ENCODE measurements at regions not wholly inside any gene's neighbourhood (a gene's known extent, or its start where the extent isn't known, plus 50 kb on each side); places are given as distances from the start of the nearest gene placed in this dataset.

DNA sequence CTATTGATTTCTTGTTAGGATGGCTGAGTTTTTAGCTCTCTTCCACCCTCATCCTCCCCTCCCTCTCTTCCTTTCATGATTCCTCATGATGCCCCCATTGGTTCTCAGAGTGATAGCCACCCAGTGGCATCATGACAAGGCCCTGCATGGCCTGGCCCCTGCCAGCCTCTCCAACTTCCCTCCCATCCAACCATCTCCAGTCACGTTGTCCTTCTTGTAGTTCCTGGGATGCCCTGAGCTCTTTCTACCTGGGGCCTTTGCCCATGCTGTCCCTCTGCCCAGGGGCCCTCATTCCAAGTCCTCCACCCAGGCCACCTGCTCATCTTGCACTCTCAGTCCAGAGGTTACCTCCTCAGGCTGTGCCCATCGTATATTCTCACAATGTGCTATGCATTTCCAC lies 247.5 kb downstream of the TFCP2L1 start:
- no peak for DNase-seq

DNA sequence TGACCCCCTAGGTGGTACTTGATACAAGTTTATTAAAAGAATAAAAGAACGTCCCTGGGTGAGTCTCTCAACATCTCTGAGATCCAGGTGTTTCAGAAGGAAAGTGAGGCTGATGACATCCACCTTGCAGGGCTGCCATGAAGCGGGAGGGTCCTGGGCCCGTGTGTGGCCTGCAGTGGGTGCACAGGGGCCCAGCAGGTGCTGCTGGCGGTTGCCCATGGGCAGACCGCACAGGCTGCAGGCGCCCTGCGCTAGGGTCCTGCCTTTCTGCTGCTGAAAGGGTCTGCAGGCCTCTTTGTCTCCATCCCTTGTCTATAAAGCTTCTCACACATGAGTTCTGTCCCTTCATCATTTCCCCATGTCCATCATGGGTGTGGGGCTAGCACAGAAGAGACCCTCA lies 247.0 kb downstream of the TFCP2L1 start:
- no peak for DNase-seq

- no peak for DNase-seq
Measured at GRCh38 chr2:121038431-121038830, 246.6 kb downstream of the TFCP2L1 start.

DNA sequence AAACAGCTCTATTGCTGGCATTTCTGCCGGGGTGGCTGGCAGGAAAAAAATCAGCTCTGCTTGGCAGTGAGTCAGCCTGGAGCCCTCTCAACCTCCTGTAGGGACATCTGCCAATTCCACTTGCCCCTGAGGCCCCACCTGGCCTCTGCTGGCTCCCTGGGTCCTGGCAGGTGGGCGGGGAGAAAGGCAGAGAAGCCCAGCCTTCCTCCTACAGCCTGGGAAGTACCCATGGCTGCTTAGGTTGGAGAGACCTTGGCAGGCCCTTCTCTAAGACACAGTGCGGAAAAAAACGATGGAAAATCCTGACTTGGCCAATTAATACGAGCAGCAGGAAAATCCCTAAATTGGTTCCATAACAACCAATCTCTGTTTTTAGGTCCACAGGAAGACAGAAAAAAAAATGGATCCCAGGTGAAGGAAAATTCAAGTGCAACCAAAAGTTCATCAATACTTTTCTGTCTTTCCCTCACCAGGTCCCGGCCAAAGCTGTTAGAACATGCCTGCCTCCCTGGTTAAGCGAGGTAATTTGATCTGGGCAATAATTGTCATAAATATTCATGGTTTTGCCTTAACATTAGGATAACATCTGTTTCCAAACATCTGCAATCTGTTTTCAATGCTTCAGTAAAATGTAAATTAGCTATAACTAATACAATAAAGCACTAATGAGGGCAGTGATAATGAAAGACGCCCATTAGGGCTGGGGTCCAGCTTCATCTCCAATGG lies 245.9 kb downstream of the TFCP2L1 start:
- DNase-seq: peak; percentile 96

- peak; percentile 65 for DNase-seq
Measured at GRCh38 chr2:121039679-121040078, 245.3 kb downstream of the TFCP2L1 start.

GRCh38 chr2:121041516-121041915 lies 243.5 kb downstream of the TFCP2L1 start:
- DNase-seq: no peak

GRCh38 chr2:121043061-121043826 lies 241.8 kb downstream of the TFCP2L1 start:
- no peak for DNase-seq

- DNase-seq: no peak
Measured at GRCh38 chr2:121043827-121044222, 241.2 kb downstream of the TFCP2L1 start.

- no peak for DNase-seq
Measured at GRCh38 chr2:121044412-121044811, 240.6 kb downstream of the TFCP2L1 start.

GRCh38 chr2:121045245-121045644 lies 239.8 kb downstream of the TFCP2L1 start:
- DNase-seq: no peak

DNA sequence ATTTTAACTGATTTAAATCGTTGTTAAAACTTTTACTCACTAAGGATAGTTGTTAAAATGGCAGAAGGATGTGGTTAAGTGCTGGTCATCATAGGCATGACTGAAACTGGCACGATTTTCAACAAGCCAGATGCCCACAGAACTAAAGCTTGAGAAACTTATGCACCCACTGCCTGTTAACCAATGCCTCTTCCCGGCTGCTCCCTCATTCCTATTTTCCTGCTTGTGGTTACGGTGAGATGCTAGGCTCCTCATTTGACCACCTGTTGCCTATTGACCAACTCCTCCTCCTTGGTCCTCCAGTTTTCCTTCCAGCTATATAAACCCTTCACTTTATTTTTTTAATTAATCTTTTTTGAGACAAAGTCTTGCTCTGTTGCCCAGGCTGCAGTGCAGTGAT lies 238.7 kb downstream of the TFCP2L1 start:
- DNase-seq: no peak

DNA sequence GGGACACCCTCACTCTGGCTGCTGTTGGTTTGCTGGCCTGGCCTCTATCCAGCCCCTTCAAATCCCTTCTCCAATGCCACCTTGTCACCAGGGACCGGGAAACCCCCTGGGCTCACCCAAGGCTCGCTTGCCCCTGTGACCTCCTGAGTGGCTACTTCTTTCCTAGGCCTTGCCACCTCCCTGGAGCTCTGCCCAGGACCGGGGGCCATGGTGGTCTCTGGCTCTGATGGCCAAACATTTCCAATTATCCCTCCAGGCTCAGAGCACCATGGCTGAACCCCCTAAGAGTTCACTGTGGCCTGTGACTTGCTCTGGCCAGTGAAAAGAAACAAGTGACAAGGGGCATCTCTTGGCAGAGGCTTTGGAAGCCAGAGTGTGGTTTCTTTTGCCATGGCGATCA lies 237.6 kb downstream of the TFCP2L1 start:
- no peak for DNase-seq

GRCh38 chr2:121049131-121049530 lies 235.9 kb downstream of the TFCP2L1 start:
- peak; percentile 26 for DNase-seq

GRCh38 chr2:121049950-121050585 lies 234.9 kb downstream of the TFCP2L1 start:
- no peak for DNase-seq

DNA sequence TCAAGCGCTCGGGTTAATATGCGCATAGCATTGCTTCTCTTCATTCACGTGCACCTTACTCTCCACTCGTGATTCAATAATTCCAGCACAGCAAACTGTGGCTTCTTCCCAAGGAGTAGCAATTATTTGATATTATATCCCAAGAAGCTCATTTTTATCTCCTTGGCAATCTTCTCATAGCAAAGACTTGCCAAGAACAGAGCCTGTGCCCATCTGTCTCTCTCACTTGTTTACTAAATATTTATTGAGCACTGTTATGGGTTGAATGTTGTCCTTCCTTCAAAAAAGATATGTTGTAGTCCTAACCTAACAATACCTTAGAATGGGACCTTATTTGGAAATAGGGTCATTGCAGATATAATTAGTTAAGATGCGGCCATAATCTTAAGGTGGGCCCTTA lies 233.7 kb downstream of the TFCP2L1 start:
- no peak for DNase-seq

DNA sequence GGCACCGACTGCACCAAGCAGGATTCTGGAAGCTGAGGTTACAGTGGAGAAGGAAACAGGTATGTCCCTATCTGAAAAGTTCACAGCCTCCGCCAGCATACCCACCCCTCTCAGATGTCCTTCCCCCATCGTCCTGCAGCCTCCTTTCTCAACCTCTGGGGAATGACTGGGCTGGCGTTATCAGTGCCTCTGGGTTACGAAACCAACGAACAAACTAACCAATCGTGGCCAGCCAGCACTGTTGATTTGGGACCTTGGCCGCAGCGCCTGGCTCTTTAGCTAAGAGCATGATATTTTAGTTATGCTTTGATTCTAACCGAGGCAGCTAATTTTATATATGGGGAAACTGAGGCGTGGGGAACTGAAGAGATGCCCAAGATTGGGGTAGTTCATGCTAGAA lies 233.0 kb downstream of the TFCP2L1 start:
- no peak for DNase-seq

- peak; percentile 72 for DNase-seq
Measured at GRCh38 chr2:121052521-121052920, 232.5 kb downstream of the TFCP2L1 start.

- DNase-seq: no peak
Measured at GRCh38 chr2:121055088-121055487, 229.9 kb downstream of the TFCP2L1 start.

GRCh38 chr2:121055501-121055900 lies 229.5 kb downstream of the TFCP2L1 start:
- no peak for DNase-seq

GRCh38 chr2:121058852-121059558 lies 226.0 kb downstream of the TFCP2L1 start:
- no peak for DNase-seq

DNA sequence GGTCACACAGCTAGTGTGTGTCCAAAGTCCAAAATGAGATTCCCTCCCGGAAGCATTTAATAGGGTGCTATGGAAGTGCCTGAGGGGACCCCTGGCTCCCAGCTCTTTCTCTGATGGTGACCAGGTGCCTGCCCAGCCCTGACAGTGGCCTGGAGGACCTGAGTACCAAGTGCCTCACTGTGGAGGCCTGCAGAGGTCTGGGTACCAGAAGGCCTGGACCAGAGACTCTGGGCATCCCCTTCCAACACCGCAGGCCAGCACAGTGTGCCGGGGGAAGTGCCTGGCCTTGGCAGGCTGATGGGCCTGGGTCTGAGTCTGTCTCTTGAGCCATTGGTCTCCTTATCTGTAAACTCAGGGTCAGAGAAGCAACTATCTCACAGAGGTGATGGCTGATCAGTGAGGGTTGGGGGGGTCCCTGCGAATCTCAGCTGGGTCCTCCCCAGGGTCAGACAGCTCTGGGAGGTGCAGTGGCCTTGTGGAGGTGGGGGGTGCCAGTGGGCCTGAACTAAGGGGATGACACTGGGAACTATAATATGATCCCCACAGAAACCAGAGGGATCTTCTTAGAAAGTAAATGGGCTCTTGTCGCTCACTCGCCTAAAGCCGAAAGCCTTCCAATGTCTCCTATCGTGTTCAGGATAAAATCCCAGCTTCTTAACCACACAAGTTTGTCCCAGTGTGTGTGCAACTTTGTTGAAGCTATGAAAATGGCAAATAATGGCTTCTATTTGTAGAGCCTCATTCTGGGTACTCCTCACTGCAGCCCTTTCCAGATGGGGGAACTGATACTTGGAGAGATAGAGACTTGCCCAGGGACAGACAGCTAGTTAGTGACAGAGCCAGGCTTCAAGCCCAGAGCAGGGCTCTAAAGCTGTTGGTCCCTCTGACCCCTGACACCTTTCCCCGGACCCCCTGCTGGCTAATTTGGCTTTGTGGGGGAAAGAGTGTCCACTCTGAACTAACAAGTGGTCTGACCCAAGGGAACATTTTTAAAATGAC lies 225.1 kb downstream of the TFCP2L1 start:
- no peak for DNase-seq

DNA sequence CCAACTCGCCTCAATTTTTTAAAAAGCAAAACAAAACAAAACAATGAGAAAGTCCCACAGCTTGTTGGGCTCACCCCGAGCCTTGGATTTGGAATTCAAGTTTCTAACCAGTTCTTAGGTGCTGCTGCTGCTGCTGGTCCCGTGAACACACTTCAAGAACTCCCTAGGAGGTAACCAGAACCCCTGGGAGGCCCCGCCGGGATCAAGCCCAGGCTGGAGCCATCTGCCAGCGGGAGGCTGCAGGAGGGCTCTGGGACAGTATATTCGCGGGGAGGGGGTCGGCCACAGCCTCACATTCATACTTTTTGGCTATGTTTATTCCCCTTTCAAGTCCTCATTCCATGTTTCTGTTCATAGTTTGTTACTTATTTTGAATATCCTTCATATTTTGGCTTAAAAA lies 223.4 kb downstream of the TFCP2L1 start:
- no peak for DNase-seq

Measured in DMS79 treated with DMSO at 0.1 percent for 48 hours (cell line).